ENCODE measurements at regions not wholly inside any gene's neighbourhood (a gene's known extent, or its start where the extent isn't known, plus 50 kb on each side); places are given as distances from the start of the nearest gene placed in this dataset.

- no peak for ATAC-seq
- Histone ChIP-seq H3K9me3 (no peaks in the 10 kb centered on the region), H3K4me1 (no peaks in the 10 kb centered on the region), H3K4me3 (no peak overlapping the region), H3K27me3 (no peaks in the 10 kb centered on the region), H3K27ac (no peak overlapping the region), H3K36me3 (no peaks in the 10 kb centered on the region)
- no peak for FAIRE-seq
- DNase-seq = no peak
- WGBS, 2 donors = 88 to 91% methylated on average over 5 of the region's 5 CpGs
- intact Hi-C loops (cut with DNase I) = no loop called here
- no peak for TF ChIP-seq CTCF (IDR thresholded peaks at IDR 0.05)
These were observed 718.9 kb downstream of the CCSER2 start for GRCh38 chr10:85047170-85047834.

GRCh38 chr10:85047979-85048378 lies 719.6 kb downstream of the CCSER2 start:
- no peak for TF ChIP-seq CTCF (IDR thresholded peaks at IDR 0.05)
- ATAC-seq (no peak), FAIRE-seq (no peak), DNase-seq (no peak)
- H3K4me1 ChIP-seq = no peaks in the 10 kb centered on the region
- no peak overlapping the region for H3K27ac ChIP-seq
- no peak overlapping the region for H3K4me3 ChIP-seq
- H3K9me3 ChIP-seq = no peaks in the 10 kb centered on the region
- 91 to 93% methylated on average over 1 of the region's 1 CpG for WGBS, 2 donors
- no peaks in the 10 kb centered on the region for H3K36me3 ChIP-seq
- intact Hi-C loops (cut with DNase I) = no loop called here
- no peaks in the 10 kb centered on the region for H3K27me3 ChIP-seq

- Histone ChIP-seq H3K27ac (no peak overlapping the region), H3K9me3 (no peaks in the 10 kb centered on the region), H3K4me3 (no peak overlapping the region), H3K36me3 (no peaks in the 10 kb centered on the region), H3K27me3 (no peaks in the 10 kb centered on the region), H3K4me1 (no peaks in the 10 kb centered on the region)
- DNase-seq (no peak), FAIRE-seq (no peak), ATAC-seq (no peak)
- intact Hi-C loops (cut with DNase I) = no loop called here
- WGBS, 2 donors = 39 to 40% methylated on average over 2 of the region's 2 CpGs
- TF ChIP-seq CTCF (IDR thresholded peaks at IDR 0.05) = no peak
These were observed 720.3 kb downstream of the CCSER2 start for GRCh38 chr10:85048644-85049043.

DNA sequence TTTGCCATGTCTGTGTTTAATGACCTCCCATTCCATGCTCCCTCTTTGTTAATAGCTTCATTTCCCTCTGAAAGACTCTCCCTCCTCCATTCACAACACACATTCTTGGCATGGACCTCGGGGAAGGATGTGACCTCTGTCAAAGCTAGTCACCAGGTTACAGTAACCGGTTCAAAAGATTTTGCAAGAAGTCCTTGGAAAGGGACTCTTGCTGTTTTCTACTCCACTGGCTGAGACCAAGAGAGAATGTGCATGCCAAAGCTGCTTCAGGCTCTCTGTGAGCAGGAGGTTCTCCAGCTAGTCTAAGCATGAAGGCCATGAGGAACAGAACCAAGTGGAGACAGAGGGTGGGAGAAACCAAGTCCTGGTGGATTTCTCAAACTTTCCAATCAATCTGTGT lies 732.6 kb downstream of the CCSER2 start:
- no peak overlapping the region for H3K4me3 ChIP-seq
- FAIRE-seq = no peak
- H3K9me3 ChIP-seq = no peaks in the 10 kb centered on the region
- H3K36me3 ChIP-seq = no peaks in the 10 kb centered on the region
- 63 to 67% methylated on average over 2 of the region's 2 CpGs for WGBS, 2 donors
- no peaks in the 10 kb centered on the region for H3K4me1 ChIP-seq
- peak in 1 of 4 donors; percentile 18 for ATAC-seq
- intact Hi-C loops (cut with DNase I) = no loop called here
- no peak for DNase-seq
- H3K27ac ChIP-seq = no peak overlapping the region
- H3K27me3 ChIP-seq = no peaks in the 10 kb centered on the region
- TF ChIP-seq CTCF (IDR thresholded peaks at IDR 0.05) = no peak

DNA sequence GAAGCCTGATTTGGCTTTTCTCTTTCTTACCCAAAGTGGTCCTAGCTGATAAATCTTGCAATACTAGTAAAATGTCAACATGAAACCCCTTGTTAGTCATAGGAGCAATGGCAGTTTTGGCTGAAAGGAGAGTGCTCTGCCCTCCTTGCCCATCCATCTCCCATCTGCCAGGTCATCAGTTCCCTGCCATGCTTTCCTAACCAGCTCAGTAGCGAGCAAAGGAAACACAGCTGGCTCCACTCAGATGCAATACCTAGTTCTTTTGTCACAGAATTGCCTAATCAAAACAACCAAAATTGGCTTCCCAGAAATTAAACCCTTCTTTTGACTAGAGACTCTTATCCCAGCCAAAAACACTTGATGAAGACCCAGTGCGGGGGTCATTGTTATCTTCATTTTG lies 733.0 kb downstream of the CCSER2 start:
- ATAC-seq = peak in 1 of 4 donors; percentile 16

More for the DNA sequence above, 733.0 kb downstream of the CCSER2 start:
- Histone ChIP-seq H3K36me3 (no peaks in the 10 kb centered on the region), H3K27ac (no peak overlapping the region), H3K4me1 (no peaks in the 10 kb centered on the region), H3K9me3 (no peaks in the 10 kb centered on the region), H3K4me3 (no peak overlapping the region), H3K27me3 (no peaks in the 10 kb centered on the region)
- intact Hi-C loops (cut with DNase I) = no loop called here
- WGBS, 2 donors = 88 to 90% methylated on average over 2 of the region's 2 CpGs
- no peak for DNase-seq
- FAIRE-seq = no peak
- no peak for TF ChIP-seq CTCF (IDR thresholded peaks at IDR 0.05)
